ENCODE measurements at regions not wholly inside any gene's neighbourhood (a gene's known extent, or its start where the extent isn't known, plus 50 kb on each side); places are given as distances from the start of the nearest gene placed in this dataset.

- no peak for DNase-seq (ENCODE audit: low read depth)
- no peak for TF ChIP-seq CTCF (IDR thresholded peaks at IDR 0.05; ENCODE audit: insufficient read depth, low read depth, low read length)
- H3K4me3 ChIP-seq (ENCODE audit: low read depth, low read length), result no peak overlapping the region
These were observed 93.8 kb downstream of the SCP2D1 start for GRCh38 chr20:18907353-18907752.

GRCh38 chr20:18908109-18908508, 94.5 kb downstream of the SCP2D1 start:
- H3K4me3 ChIP-seq (ENCODE audit: low read depth, low read length), result no peak overlapping the region
- no peak for TF ChIP-seq CTCF (IDR thresholded peaks at IDR 0.05; ENCODE audit: insufficient read depth, low read depth, low read length)
- no peak for DNase-seq (ENCODE audit: low read depth)

- TF ChIP-seq CTCF (IDR thresholded peaks at IDR 0.05; ENCODE audit: insufficient read depth, low read depth, low read length), result no peak
These were observed 95.7 kb downstream of the SCP2D1 start for GRCh38 chr20:18909254-18909653.

GRCh38 chr20:18913701-18914100, 100.1 kb downstream of the SCP2D1 start:
- DNase-seq (ENCODE audit: low read depth), result no peak
- no peak overlapping the region for H3K4me3 ChIP-seq (ENCODE audit: low read depth, low read length)
- TF ChIP-seq CTCF (IDR thresholded peaks at IDR 0.05; ENCODE audit: insufficient read depth, low read depth, low read length), result no peak

More at GRCh38 chr20:18909254-18909653, 95.7 kb downstream of the SCP2D1 start:
- H3K4me3 ChIP-seq (ENCODE audit: low read depth, low read length), result no peak overlapping the region
- DNase-seq (ENCODE audit: low read depth), result no peak

- no peak for DNase-seq (ENCODE audit: low read depth)
- H3K4me3 ChIP-seq (ENCODE audit: low read depth, low read length), result no peak overlapping the region
- no peak for TF ChIP-seq CTCF (IDR thresholded peaks at IDR 0.05; ENCODE audit: insufficient read depth, low read depth, low read length)
These were observed 101.2 kb downstream of the SCP2D1 start for GRCh38 chr20:18914796-18915195.

- no peak overlapping the region for H3K4me3 ChIP-seq (ENCODE audit: low read depth, low read length)
- no peak for TF ChIP-seq CTCF (IDR thresholded peaks at IDR 0.05; ENCODE audit: insufficient read depth, low read depth, low read length)
- DNase-seq (ENCODE audit: low read depth), result no peak
These were observed 103.5 kb downstream of the SCP2D1 start for GRCh38 chr20:18916886-18917750.

Data from fibroblast of villous mesenchyme (primary cell).